ENCODE measurements at regions not wholly inside any gene's neighbourhood (a gene's known extent, or its start where the extent isn't known, plus 50 kb on each side); places are given as distances from the start of the nearest gene placed in this dataset.

GRCh38 chr5:88613051-88613450 lies 269.9 kb downstream of the MEF2C start:
- no peak for DNase-seq

- DNase-seq, result no peak
Measured at GRCh38 chr5:88610586-88610985, 272.4 kb downstream of the MEF2C start.

GRCh38 chr5:88607492-88607891 lies 275.5 kb downstream of the MEF2C start:
- DNase-seq, result no peak

GRCh38 chr5:88606626-88607025 lies 276.4 kb downstream of the MEF2C start:
- no peak for DNase-seq

- DNase-seq, result no peak
Measured at GRCh38 chr5:88606173-88606572, 276.8 kb downstream of the MEF2C start.

GRCh38 chr5:88602584-88602983 lies 280.4 kb downstream of the MEF2C start:
- peak; percentile 2 for DNase-seq

GRCh38 chr5:88594441-88594840 lies 288.5 kb downstream of the MEF2C start:
- DNase-seq, result no peak

- no peak for DNase-seq
Measured at GRCh38 chr5:88588609-88589008, 294.4 kb downstream of the MEF2C start.

GRCh38 chr5:88583471-88583870 lies 299.5 kb downstream of the MEF2C start:
- no peak for DNase-seq

- no peak for DNase-seq
Measured at GRCh38 chr5:88558366-88558765, 289.7 kb upstream of the TMEM161B start.

- DNase-seq, result no peak
Measured at GRCh38 chr5:88557881-88558280, 289.2 kb upstream of the TMEM161B start.

- DNase-seq, result no peak
Measured at GRCh38 chr5:88557131-88557530, 288.5 kb upstream of the TMEM161B start.

GRCh38 chr5:88556406-88556805 lies 287.8 kb upstream of the TMEM161B start:
- no peak for DNase-seq

GRCh38 chr5:88555674-88556073 lies 287.0 kb upstream of the TMEM161B start:
- no peak for DNase-seq

GRCh38 chr5:88553986-88554385 lies 285.3 kb upstream of the TMEM161B start:
- DNase-seq, result no peak

- DNase-seq, result no peak
Measured at GRCh38 chr5:88553136-88553875, 284.7 kb upstream of the TMEM161B start.

- no peak for DNase-seq
Measured at GRCh38 chr5:88552426-88552825, 283.8 kb upstream of the TMEM161B start.

- no peak for DNase-seq
Measured at GRCh38 chr5:88551724-88552345, 283.2 kb upstream of the TMEM161B start.

GRCh38 chr5:88550736-88551135 lies 282.1 kb upstream of the TMEM161B start:
- no peak for DNase-seq

GRCh38 chr5:88548136-88548805 lies 279.6 kb upstream of the TMEM161B start:
- DNase-seq, result no peak

GRCh38 chr5:88545338-88545737 lies 276.7 kb upstream of the TMEM161B start:
- no peak for DNase-seq

GRCh38 chr5:88544671-88545070 lies 276.0 kb upstream of the TMEM161B start:
- no peak for DNase-seq

- no peak for DNase-seq
Measured at GRCh38 chr5:88544136-88544645, 275.5 kb upstream of the TMEM161B start.

GRCh38 chr5:88542786-88543185 lies 274.1 kb upstream of the TMEM161B start:
- DNase-seq, result no peak
